ENCODE measurements at regions not wholly inside any gene's neighbourhood (a gene's known extent, or its start where the extent isn't known, plus 50 kb on each side); places are given as distances from the start of the nearest gene placed in this dataset.

- WGBS (ENCODE audit: low lambda C conversion rate) = 97% methylated on average over 5 of the region's 5 CpGs
- Histone ChIP-seq H2AFZ (ENCODE audit: low read depth) (no peak overlapping the region), H3F3A (replicated peaks; ENCODE audit: insufficient read depth) (no peaks in the 10 kb centered on the region), H3K9me2 (no peaks in the 10 kb centered on the region), H3K4me2 (no peak overlapping the region), H3K27me3 (ENCODE audit: insufficient read depth) (no peaks in the 10 kb centered on the region), H3K27ac (ENCODE audit: low read depth in 2 of 2, low read length in 1 of 2) (no peak overlapping the region), H3K4me3 (ENCODE audit: low read depth in 2 of 2, low read length in 1 of 2) (no peak overlapping the region), H3K79me2 (ENCODE audit: insufficient read depth) (no peaks in the 10 kb centered on the region), H3K4me1 (ENCODE audit: control insufficient read depth in 1 of 2, insufficient read depth in 2 of 2, low read depth in 1 of 2, low read length in 1 of 2) (peaks cover 0 to 6% of the 10 kb centered on the region in 2 experiments; a peak in 2 of 4 replicates), H3K36me3 (replicated peaks in 1 of 2; ENCODE audit: control insufficient read depth in 1 of 2, insufficient read depth in 2 of 2, low read length in 1 of 2) (no peaks in the 10 kb centered on the region), H3K9ac (no peak overlapping the region), H4K20me1 (ENCODE audit: insufficient read depth) (no peaks in the 10 kb centered on the region), H3K9me3 (no peaks in the 10 kb centered on the region)
- DNase-seq = no peak
- TF ChIP-seq YY1 (IDR thresholded peaks at IDR 0.05; ENCODE audit: low read depth) (no peak), GATA2 (CRISPR knock-in tag; IDR thresholded peaks at IDR 0.05) (no peak), POLR2AphosphoS5 (IDR thresholded peaks at IDR 0.05; ENCODE audit: low read depth, low read length) (no peak), MXI1 (IDR thresholded peaks at IDR 0.05; ENCODE audit: low read depth, low read length) (no peak), RAD21 (IDR thresholded peaks at IDR 0.05; ENCODE audit: low read length) (no peak), FOSL2 (IDR thresholded peaks at IDR 0.05; ENCODE audit: borderline replicate concordance, low read depth) (no peak), TAF1 (IDR thresholded peaks at IDR 0.05; ENCODE audit: borderline replicate concordance, low read depth, low read length) (no peak), RXRA (IDR thresholded peaks at IDR 0.05; ENCODE audit: borderline replicate concordance, low read depth) (no peak), NRF1 (IDR thresholded peaks at IDR 0.05; ENCODE audit: low read depth, low read length) (no peak), MAX (IDR thresholded peaks at IDR 0.05; ENCODE audit: low read depth) (no peak), SMC3 (IDR thresholded peaks at IDR 0.05; ENCODE audit: low read depth, low read length) (no peak), USF2 (IDR thresholded peaks at IDR 0.05; ENCODE audit: borderline replicate concordance, low read depth, low read length) (no peak), CTCF (IDR thresholded peaks at IDR 0.05) (no peak), CHD2 (IDR thresholded peaks at IDR 0.05; ENCODE audit: low read length, partially characterized antibody) (no peak), EZH2phosphoT487 (IDR thresholded peaks at IDR 0.05; ENCODE audit: borderline replicate concordance, low read depth) (no peak), ZBTB33 (IDR thresholded peaks at IDR 0.05; ENCODE audit: borderline replicate concordance, low read depth) (no peak), TCF12 (IDR thresholded peaks at IDR 0.05) (no peak), JUND (IDR thresholded peaks at IDR 0.05) (no peak), SIN3A (IDR thresholded peaks at IDR 0.05; ENCODE audit: borderline replicate concordance, low read depth, low read length) (no peak)
- ChIA-PET POLR2A (no interaction called here), CTCF (interaction anchor here (0.6 to 1.5 kb wide), 2 partner anchors 10 to 404 kb away, joined by 3 to 6 read pairs; no protein-coding TSS in a partner anchor)
Measured at GRCh38 chr7:84538268-84538667, 343.7 kb upstream of the SEMA3A start.
